PC-3 (cell line): ENCODE measurements at regions not wholly inside any gene's neighbourhood (a gene's known extent, or its start where the extent isn't known, plus 50 kb on each side); places are given as distances from the start of the nearest gene placed in this dataset.

Experiments
- ATAC-seq: fragments of 200-7000 bp; cut with Tn5 transposase; 2 replicates; pipeline ENCODE4 v1.9.1; 2020; ENCODE audit warnings: mild to moderate bottlenecking, moderate library complexity
- BruUV-seq: library from RNA; stranded (reverse); fragments of 400-500 nt; replicated peaks from 2 replicates; lab custom pipeline; 2021; lab: Mats Ljungman, UMichigan
- CTCF ChIA-PET: fragments of 300-600 bp; sonication (Branson Sonifier 250); formaldehyde crosslinking; loops from one replicate; lab custom pipeline; 2022; ENCODE audit warnings: antibody characterized with exemption; lab: Charles Lee
- POLR2A ChIA-PET: fragments of 300-600 bp; sonication (Branson Sonifier 250); formaldehyde crosslinking; loops from one replicate; lab custom pipeline; 2022; ENCODE audit warnings: antibody characterized with exemption; ENCODE audit not compliant: unreplicated experiment; lab: Charles Lee
- DNase-seq: peaks from one replicate; pipeline ENCODE4 v3.0.0-alpha.2; 2015
- H2AFZ ChIP-seq: fragments of 300-600 bp; sonication (generic); 2 replicates; pipeline ENCODE4 v1.6.0; 2016; ENCODE audit warnings: antibody characterized with exemption, low read length
- H3F3A ChIP-seq: fragments of 300-600 bp; sonication (generic); one replicate; pipeline ENCODE4 v1.6.0; 2017; ENCODE audit warnings: antibody characterized with exemption, low read length, control low read depth, mild to moderate bottlenecking; ENCODE audit not compliant: unreplicated experiment
- H3K27ac ChIP-seq: fragments of 300-600 bp; sonication (generic); 2 replicates; pipeline ENCODE4 v1.5.1; 2016; ENCODE audit warnings: mild to moderate bottlenecking, low read length
- H3K27me3 ChIP-seq: fragments of 300-600 bp; sonication (generic); 2 replicates; pipeline ENCODE4 v1.6.1; 2016; ENCODE audit warnings: low read length, mixed read lengths
- H3K36me3 ChIP-seq: fragments of 300-600 bp; sonication (generic); 2 replicates; pipeline ENCODE4 v1.6.1; 2016; ENCODE audit warnings: low read depth, mixed run types, low read length, mixed read lengths
- H3K4me1 ChIP-seq: fragments of 300-600 bp; sonication (generic); 2 replicates; pipeline ENCODE4 v1.5.1; 2016; ENCODE audit warnings: low read length; ENCODE audit not compliant: insufficient read depth
- H3K4me2 ChIP-seq: fragments of 300-600 bp; sonication (generic); 2 replicates; pipeline ENCODE4 v1.6.0; 2016; ENCODE audit warnings: low read length
- H3K4me3 ChIP-seq: fragments of 300-600 bp; sonication (generic); 2 replicates; pipeline ENCODE4 v1.5.1; 2016; ENCODE audit warnings: mild to moderate bottlenecking, low read length, mixed read lengths
- H3K79me2 ChIP-seq: fragments of 300-600 bp; sonication (generic); 2 replicates; pipeline ENCODE4 v1.6.1; 2017; ENCODE audit warnings: low read length, mixed read lengths
- H3K9ac ChIP-seq: fragments of 300-600 bp; sonication (generic); 2 replicates; pipeline ENCODE4 v1.6.0; 2016; ENCODE audit warnings: mild to moderate bottlenecking, low read length
- H3K9me2 ChIP-seq: fragments of 300-600 bp; sonication (generic); replicated peaks from 2 replicates; pipeline ENCODE4 v1.6.1; 2016; ENCODE audit warnings: mixed run types, low read length, mixed read lengths
- H3K9me3 ChIP-seq: fragments of 300-600 bp; sonication (generic); 2 replicates; pipeline ENCODE4 v1.6.1; 2016; ENCODE audit warnings: low read length, mixed read lengths
- H4K20me1 ChIP-seq: fragments of 300-600 bp; sonication (generic); 2 replicates; pipeline ENCODE4 v1.6.1; 2016; ENCODE audit warnings: low read length, mixed read lengths
- CTCF ChIP-seq: fragments of 300-600 bp; sonication (generic); conservative IDR thresholded peaks from 2 replicates; pipeline ENCODE4 v1.5.1; 2017; ENCODE audit warnings: antibody characterized with exemption, low read depth, mild to moderate bottlenecking, low read length
- EZH2 ChIP-seq: fragments of 300-600 bp; sonication (generic); IDR thresholded peaks from one replicate; pipeline ENCODE4 v1.6.1; 2017; ENCODE audit warnings: antibody characterized with exemption, mild to moderate bottlenecking, low read length; ENCODE audit not compliant: unreplicated experiment
- EZH2phosphoT487 ChIP-seq: fragments of 300-600 bp; sonication (generic); IDR thresholded peaks from 2 replicates; pipeline ENCODE4 v1.6.1; 2018; ENCODE audit warnings: mild to moderate bottlenecking, antibody characterized with exemption, low read length, borderline replicate concordance
- intact Hi-C: fragments of 100-400 bp; cut with micrococcal nuclease; formaldehyde crosslinking; loops from 2 replicates; pipeline ENCODE4 v1.9.0; 2023

DNA sequence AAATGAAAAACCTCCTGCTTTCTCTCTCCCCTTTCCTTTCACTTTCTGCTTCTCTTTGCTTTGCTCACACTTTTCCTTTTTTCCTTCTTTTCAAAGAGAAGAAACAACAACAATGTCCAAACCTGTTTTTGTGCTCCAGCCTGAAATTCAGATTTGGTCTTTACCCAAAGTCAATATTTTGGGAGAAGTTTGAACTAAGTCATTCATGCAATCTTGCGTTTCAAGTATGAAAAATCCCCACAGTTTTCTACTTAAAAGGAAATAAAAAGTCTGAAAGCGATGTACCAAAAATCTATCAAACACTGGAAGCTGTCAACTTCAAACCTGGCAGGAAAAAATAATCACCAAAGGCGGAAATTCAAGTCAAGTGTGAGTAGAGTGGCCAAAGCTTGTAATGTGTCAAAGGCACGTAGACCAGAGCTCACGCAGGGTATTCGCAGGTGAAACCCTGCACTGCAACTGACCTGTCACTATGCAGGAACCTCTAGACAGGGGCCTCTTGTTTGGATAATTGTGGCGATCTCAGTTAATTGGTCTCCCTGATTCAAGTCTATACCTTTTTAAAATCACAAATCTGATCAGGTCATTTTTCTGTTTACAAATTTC lies 118.8 kb upstream of the GALNT15 start:
- TF ChIP-seq CTCF (no peak), EZH2 (no peak), EZH2phosphoT487 (no peak)
- Histone ChIP-seq H3K9ac (no peak overlapping the region), H2AFZ (no peak overlapping the region), H3K9me2 (no peaks in the 10 kb centered on the region), H3K4me1 (peaks cover 26% of the 10 kb centered on the region), H3K27ac (no peak overlapping the region), H3F3A (no peaks in the 10 kb centered on the region), H3K79me2 (no peaks in the 10 kb centered on the region), H3K4me3 (no peak overlapping the region), H4K20me1 (no peaks in the 10 kb centered on the region), H3K4me2 (no peak overlapping the region), H3K36me3 (no peaks in the 10 kb centered on the region), H3K9me3 (no peaks in the 10 kb centered on the region), H3K27me3 (no peaks in the 10 kb centered on the region)
- no peak for ATAC-seq
- intact Hi-C loops, result no loop called here
- CTCF ChIA-PET, result interaction anchor here (1.0 kb wide), 1 partner anchor 85 kb away, joined by 3 read pairs; no protein-coding TSS in a partner anchor
- DNase-seq, result no peak
- BruUV-seq, result no TSS peak
- POLR2A ChIA-PET, result no interaction called here

DNA sequence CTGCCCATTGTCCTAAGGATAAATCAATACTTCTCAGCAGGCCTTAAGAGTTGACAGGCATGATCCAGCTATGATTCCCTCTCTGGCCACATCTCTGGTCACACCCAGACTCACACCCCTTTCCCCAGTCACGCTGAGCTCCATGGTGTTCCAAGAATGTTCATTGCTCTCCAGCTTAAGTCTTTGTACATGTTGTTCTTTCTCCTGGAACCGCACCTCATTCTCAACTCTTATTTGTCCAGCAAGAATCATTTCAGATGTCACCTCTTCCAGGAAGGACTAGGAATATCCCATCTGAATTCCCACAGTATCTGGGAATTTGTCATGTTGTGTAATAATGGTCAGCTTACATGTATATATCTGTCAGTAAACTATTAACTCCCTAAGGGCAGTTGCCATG lies 118.3 kb upstream of the GALNT15 start:
- H3K9me2 ChIP-seq, result no peaks in the 10 kb centered on the region
- ChIA-PET POLR2A (no interaction called here), CTCF (interaction anchor here (1.0 kb wide), 1 partner anchor 85 kb away, joined by 3 read pairs; no protein-coding TSS in a partner anchor)
- H4K20me1 ChIP-seq, result no peaks in the 10 kb centered on the region
- H3K36me3 ChIP-seq, result no peaks in the 10 kb centered on the region
- TF ChIP-seq CTCF, result no peak
- TF ChIP-seq EZH2, result no peak
- no peak for TF ChIP-seq EZH2phosphoT487
- H2AFZ ChIP-seq, result no peak overlapping the region
- peaks cover 31% of the 10 kb centered on the region for H3K4me1 ChIP-seq
- H3K27ac ChIP-seq, result no peak overlapping the region
- DNase-seq (no peak), ATAC-seq (no peak)
- H3K4me2 ChIP-seq, result no peak overlapping the region
- no peaks in the 10 kb centered on the region for H3F3A ChIP-seq
- no peak overlapping the region for H3K9ac ChIP-seq
- BruUV-seq, result no TSS peak
- H3K27me3 ChIP-seq, result no peaks in the 10 kb centered on the region
- no peaks in the 10 kb centered on the region for H3K9me3 ChIP-seq
- no peak overlapping the region for H3K4me3 ChIP-seq
- no peaks in the 10 kb centered on the region for H3K79me2 ChIP-seq
- intact Hi-C loops, result no loop called here

DNA sequence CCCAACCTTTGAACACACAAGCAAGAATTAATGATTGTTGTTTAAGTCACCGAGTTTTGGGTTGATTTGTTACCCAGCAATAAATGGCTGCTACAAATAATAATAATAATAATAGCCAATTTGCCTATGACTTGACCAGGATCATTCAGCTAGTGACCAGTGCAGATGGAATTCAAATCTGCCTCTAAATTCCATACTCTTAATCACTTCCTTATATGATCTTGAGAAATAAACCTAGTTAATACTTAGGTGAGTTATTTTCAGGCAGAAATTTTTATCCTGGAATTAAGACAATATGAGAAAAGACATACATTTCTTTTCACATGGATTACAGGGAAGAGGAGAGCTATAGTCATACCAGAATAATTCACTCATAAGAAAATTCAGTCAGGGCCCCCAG lies 116.0 kb upstream of the GALNT15 start:
- Histone ChIP-seq H3K79me2 (no peaks in the 10 kb centered on the region), H2AFZ (no peak overlapping the region), H4K20me1 (no peaks in the 10 kb centered on the region), H3K27me3 (no peaks in the 10 kb centered on the region), H3K36me3 (no peaks in the 10 kb centered on the region), H3K9me3 (no peaks in the 10 kb centered on the region), H3K9ac (no peak overlapping the region), H3K27ac (peak overlapping the region; percentile 84), H3K9me2 (no peaks in the 10 kb centered on the region), H3K4me3 (no peak overlapping the region), H3F3A (no peaks in the 10 kb centered on the region), H3K4me1 (peaks cover 35% of the 10 kb centered on the region), H3K4me2 (peak overlapping the region; percentile 6)
- TF ChIP-seq EZH2 (no peak), CTCF (no peak), EZH2phosphoT487 (no peak)
- intact Hi-C loops, result no loop called here
- DNase-seq (peak; percentile 66), ATAC-seq (no peak)
- CTCF ChIA-PET, result interaction anchor here (0.6 kb wide), 1 partner anchor 120 kb away, joined by 3 read pairs; no protein-coding TSS in a partner anchor
- POLR2A ChIA-PET, result interaction anchor here (0.6 kb wide), 1 partner anchor 265 kb away, joined by 4 read pairs; no protein-coding TSS in a partner anchor
- no TSS peak for BruUV-seq
